HEK293 (cell line): ENCODE measurements at regions not wholly inside any gene's neighbourhood (a gene's known extent, or its start where the extent isn't known, plus 50 kb on each side); places are given as distances from the start of the nearest gene placed in this dataset.

Experiments used
- BCL6B ChIP-seq: fragments of 450-650 bp; formaldehyde crosslinking; IDR thresholded peaks from 2 replicates; pipeline ENCODE4 v1.5.1; 2017; ENCODE audit warnings: missing biosample characterization, missing genetic modification characterization
- EGR2 ChIP-seq: fragments of 450-650 bp; formaldehyde crosslinking; IDR thresholded peaks from 2 replicates; pipeline ENCODE4 v1.5.1; 2016; ENCODE audit warnings: low read depth, missing biosample characterization, missing genetic modification characterization
- FEZF1 ChIP-seq: fragments of 450-650 bp; formaldehyde crosslinking; IDR thresholded peaks from 2 replicates; pipeline ENCODE4 v1.5.1; 2016; ENCODE audit warnings: missing biosample characterization, missing genetic modification characterization
- GLIS1 ChIP-seq: fragments of 450-650 bp; formaldehyde crosslinking; IDR thresholded peaks from 2 replicates; pipeline ENCODE4 v1.5.1; 2016; ENCODE audit warnings: missing biosample characterization, missing genetic modification characterization
- HOXA7 ChIP-seq: sonication (generic); formaldehyde crosslinking; IDR thresholded peaks from 2 replicates; pipeline ENCODE4 v1.8.1; 2022; ENCODE audit warnings: missing genetic modification reagents, borderline replicate concordance
- KLF10 ChIP-seq: fragments of 450-650 bp; IDR thresholded peaks from 2 replicates; pipeline ENCODE4 v1.5.1; 2018; ENCODE audit warnings: missing biosample characterization, mild to moderate bottlenecking, missing genetic modification characterization
- MYNN ChIP-seq: fragments of 450-650 bp; formaldehyde crosslinking; IDR thresholded peaks from 2 replicates; pipeline ENCODE4 v1.5.1; 2016; ENCODE audit warnings: missing biosample characterization, missing genetic modification characterization, borderline replicate concordance
- SETDB1 ChIP-seq: IDR thresholded peaks from one replicate; pipeline ENCODE4 v1.6.1; 2017; ENCODE audit warnings: mild to moderate bottlenecking, low read length, moderate library complexity, mixed read lengths; ENCODE audit not compliant: insufficient read length
- TCF7L2 ChIP-seq: IDR thresholded peaks from 2 replicates; pipeline ENCODE4 v1.6.1; 2011; ENCODE audit warnings: low read depth, mild to moderate bottlenecking, inconsistent platforms, low read length, moderate library complexity, borderline replicate concordance
- TRIM28 ChIP-seq: IDR thresholded peaks from 2 replicates; pipeline ENCODE4 v1.6.1; 2011; ENCODE audit warnings: low read length, control low read depth, borderline replicate concordance
- ZBTB11 ChIP-seq: fragments of 450-650 bp; formaldehyde crosslinking; conservative IDR thresholded peaks from 2 replicates; pipeline ENCODE4 v1.5.1; 2016; ENCODE audit warnings: low read depth, missing biosample characterization, missing genetic modification characterization
- ZBTB17 ChIP-seq: fragments of 450-650 bp; formaldehyde crosslinking; IDR thresholded peaks from 2 replicates; pipeline ENCODE4 v1.5.1; 2016; ENCODE audit warnings: missing biosample characterization, missing genetic modification characterization
- ZBTB49 ChIP-seq: fragments of 450-650 bp; formaldehyde crosslinking; IDR thresholded peaks from 2 replicates; pipeline ENCODE4 v1.5.1; 2016; ENCODE audit warnings: missing biosample characterization, missing genetic modification characterization, low read depth
- ZNF175 ChIP-seq: fragments of 450-650 bp; formaldehyde crosslinking; IDR thresholded peaks from 2 replicates; pipeline ENCODE4 v1.5.1; 2016; ENCODE audit warnings: missing biosample characterization, missing genetic modification characterization
- ZNF2 ChIP-seq: fragments of 450-650 bp; formaldehyde crosslinking; IDR thresholded peaks from 2 replicates; pipeline ENCODE4 v1.5.1; 2016; ENCODE audit warnings: missing biosample characterization, missing genetic modification characterization
- ZNF223 ChIP-seq: fragments of 450-650 bp; formaldehyde crosslinking; IDR thresholded peaks from 2 replicates; pipeline ENCODE4 v1.5.1; 2016; ENCODE audit warnings: missing biosample characterization, missing genetic modification characterization
- ZNF239 ChIP-seq: fragments of 450-650 bp; formaldehyde crosslinking; IDR thresholded peaks from 2 replicates; pipeline ENCODE4 v1.5.1; 2016; ENCODE audit warnings: missing biosample characterization, missing genetic modification characterization
- ZNF248 ChIP-seq: fragments of 450-650 bp; formaldehyde crosslinking; IDR thresholded peaks from 2 replicates; pipeline ENCODE4 v1.5.1; 2017; ENCODE audit warnings: missing biosample characterization, missing genetic modification characterization
- ZNF280D ChIP-seq: fragments of 450-650 bp; formaldehyde crosslinking; IDR thresholded peaks from 2 replicates; pipeline ENCODE4 v1.5.1; 2016; ENCODE audit warnings: missing biosample characterization, missing genetic modification characterization
- ZNF335 ChIP-seq: fragments of 450-650 bp; formaldehyde crosslinking; conservative IDR thresholded peaks from 2 replicates; pipeline ENCODE4 v1.5.1; 2016; ENCODE audit warnings: missing biosample characterization, missing genetic modification characterization
- ZNF354C ChIP-seq: fragments of 450-650 bp; formaldehyde crosslinking; IDR thresholded peaks from 2 replicates; pipeline ENCODE4 v1.5.1; 2016; ENCODE audit warnings: missing biosample characterization, missing genetic modification characterization, low read depth, borderline replicate concordance
- ZNF416 ChIP-seq: fragments of 450-650 bp; formaldehyde crosslinking; IDR thresholded peaks from 2 replicates; pipeline ENCODE4 v1.5.1; 2016; ENCODE audit warnings: missing biosample characterization, missing genetic modification characterization
- ZNF423 ChIP-seq: fragments of 450-650 bp; formaldehyde crosslinking; IDR thresholded peaks from 2 replicates; pipeline ENCODE4 v1.5.1; 2016; ENCODE audit warnings: missing biosample characterization, missing genetic modification characterization
- ZNF513 ChIP-seq: fragments of 450-650 bp; IDR thresholded peaks from 2 replicates; pipeline ENCODE4 v1.5.1; 2018; ENCODE audit warnings: missing biosample characterization, missing genetic modification characterization
- ZNF544 ChIP-seq: fragments of 450-650 bp; formaldehyde crosslinking; IDR thresholded peaks from 2 replicates; pipeline ENCODE4 v1.5.0; 2017; ENCODE audit warnings: missing biosample characterization, missing genetic modification characterization
- ZNF629 ChIP-seq: fragments of 450-650 bp; formaldehyde crosslinking; IDR thresholded peaks from 2 replicates; pipeline ENCODE4 v1.5.1; 2017; ENCODE audit warnings: missing biosample characterization, missing genetic modification characterization
- ZNF660 ChIP-seq: fragments of 450-650 bp; IDR thresholded peaks from 2 replicates; pipeline ENCODE4 v1.5.1; 2018; ENCODE audit warnings: missing biosample characterization, mild to moderate bottlenecking, missing genetic modification characterization
- ZNF664 ChIP-seq: fragments of 450-650 bp; formaldehyde crosslinking; IDR thresholded peaks from 2 replicates; pipeline ENCODE4 v1.5.1; 2016; ENCODE audit warnings: missing biosample characterization, missing genetic modification characterization
- ZNF792 ChIP-seq: fragments of 450-650 bp; formaldehyde crosslinking; IDR thresholded peaks from 2 replicates; pipeline ENCODE4 v1.5.1; 2016; ENCODE audit warnings: missing biosample characterization, missing genetic modification characterization

- TF ChIP-seq GLIS1 (tag by site-specific recombination) (peak; percentile 27; the same call in 1 of the 2 replicates), ZNF223 (no peak), TCF7L2 (no peak), ZNF239 (tag by site-specific recombination) (no peak), ZNF248 (tag by site-specific recombination) (no peak), ZNF335 (peak; percentile 33; the same call in 1 of the 2 replicates), ZNF280D (tag by site-specific recombination) (no peak), BCL6B (tag by site-specific recombination) (no peak), ZNF423 (tag by site-specific recombination) (no peak), ZNF660 (0 out of 2 replicates have a peak, but pooled peaks have one; percentile 47), ZNF629 (tag by site-specific recombination) (no peak), TRIM28 (no peak), ZBTB11 (tag by site-specific recombination) (no peak), ZBTB17 (tag by site-specific recombination) (peak; percentile 54), ZNF354C (tag by site-specific recombination) (no peak), ZNF513 (tag by site-specific recombination) (no peak), MYNN (tag by site-specific recombination) (no peak), FEZF1 (tag by site-specific recombination) (no peak), ZNF2 (no peak), ZNF175 (tag by site-specific recombination) (no peak), ZNF792 (no peak), ZNF664 (tag by site-specific recombination) (no peak), ZNF416 (tag by site-specific recombination) (no peak), HOXA7 (CRISPR knock-in tag) (no peak), ZBTB49 (no peak), ZNF544 (tag by site-specific recombination) (no peak), KLF10 (no peak), SETDB1 (no peak), EGR2 (tag by site-specific recombination) (no peak)
Observed at GRCh38 chr14:100440207-100440631, 117.1 kb downstream of the SLC25A47 start (continued).
